ENCODE measurements at regions not wholly inside any gene's neighbourhood (a gene's known extent, or its start where the extent isn't known, plus 50 kb on each side); places are given as distances from the start of the nearest gene placed in this dataset.
"Not testable (repeated sequence)": the region's sequence is repeated elsewhere in the genome, so short reads cannot be mapped to it uniquely, and the experiment has no call there.

DNA sequence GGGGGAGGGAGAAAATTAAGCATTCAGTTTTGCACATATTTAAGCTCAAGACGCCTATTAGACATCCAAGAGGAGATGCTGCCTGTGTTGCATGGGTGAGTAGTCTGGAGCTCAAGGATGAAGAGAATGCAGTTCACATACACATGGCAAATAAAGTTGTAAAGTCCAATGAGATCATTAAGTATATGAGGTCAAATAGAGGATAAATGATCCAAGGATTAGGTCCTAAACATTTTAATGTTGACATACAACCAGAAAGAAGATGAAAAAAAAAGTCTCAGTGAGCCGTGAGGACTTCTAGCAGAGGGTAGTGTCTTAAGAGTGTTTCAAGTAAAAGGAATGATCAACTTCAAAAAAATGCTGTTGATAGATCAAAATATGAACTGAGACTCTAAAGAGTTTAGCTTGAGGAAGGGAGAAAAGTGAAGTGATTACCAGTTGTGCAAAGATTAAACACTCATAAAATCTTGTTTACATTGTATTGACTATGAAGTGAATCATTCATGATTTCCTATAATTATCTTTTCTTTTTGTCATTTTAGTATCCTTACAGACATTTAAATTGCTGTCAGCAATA lies 251.8 kb downstream of the ZNF608 start:
- Histone ChIP-seq H3K36me3 (no peaks in the 10 kb centered on the region), H3K27me3 (no peaks in the 10 kb centered on the region), H3K4me1 (no peaks in the 10 kb centered on the region), H3K9me3 (no peaks in the 10 kb centered on the region), H3K27ac (no peak overlapping the region), H3K4me3 (no peak overlapping the region)
- DNase-seq (no peak), ATAC-seq (no peak)
- intact Hi-C loops (cut with DNase I), result no loop called here
- 89% methylated on average over 2 of the region's 2 CpGs for WGBS (ENCODE audit: insufficient coverage, low coverage, low lambda C conversion rate, missing lambda C conversion rate)
- TF ChIP-seq POLR2A (IDR thresholded peaks at IDR 0.05), result no peak
- TF ChIP-seq, protein P1, sequence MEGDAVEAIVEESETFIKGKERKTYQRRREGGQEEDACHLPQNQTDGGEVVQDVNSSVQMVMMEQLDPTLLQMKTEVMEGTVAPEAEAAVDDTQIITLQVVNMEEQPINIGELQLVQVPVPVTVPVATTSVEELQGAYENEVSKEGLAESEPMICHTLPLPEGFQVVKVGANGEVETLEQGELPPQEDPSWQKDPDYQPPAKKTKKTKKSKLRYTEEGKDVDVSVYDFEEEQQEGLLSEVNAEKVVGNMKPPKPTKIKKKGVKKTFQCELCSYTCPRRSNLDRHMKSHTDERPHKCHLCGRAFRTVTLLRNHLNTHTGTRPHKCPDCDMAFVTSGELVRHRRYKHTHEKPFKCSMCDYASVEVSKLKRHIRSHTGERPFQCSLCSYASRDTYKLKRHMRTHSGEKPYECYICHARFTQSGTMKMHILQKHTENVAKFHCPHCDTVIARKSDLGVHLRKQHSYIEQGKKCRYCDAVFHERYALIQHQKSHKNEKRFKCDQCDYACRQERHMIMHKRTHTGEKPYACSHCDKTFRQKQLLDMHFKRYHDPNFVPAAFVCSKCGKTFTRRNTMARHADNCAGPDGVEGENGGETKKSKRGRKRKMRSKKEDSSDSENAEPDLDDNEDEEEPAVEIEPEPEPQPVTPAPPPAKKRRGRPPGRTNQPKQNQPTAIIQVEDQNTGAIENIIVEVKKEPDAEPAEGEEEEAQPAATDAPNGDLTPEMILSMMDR (IDR thresholded peaks at IDR 0.05), result no peak

DNA sequence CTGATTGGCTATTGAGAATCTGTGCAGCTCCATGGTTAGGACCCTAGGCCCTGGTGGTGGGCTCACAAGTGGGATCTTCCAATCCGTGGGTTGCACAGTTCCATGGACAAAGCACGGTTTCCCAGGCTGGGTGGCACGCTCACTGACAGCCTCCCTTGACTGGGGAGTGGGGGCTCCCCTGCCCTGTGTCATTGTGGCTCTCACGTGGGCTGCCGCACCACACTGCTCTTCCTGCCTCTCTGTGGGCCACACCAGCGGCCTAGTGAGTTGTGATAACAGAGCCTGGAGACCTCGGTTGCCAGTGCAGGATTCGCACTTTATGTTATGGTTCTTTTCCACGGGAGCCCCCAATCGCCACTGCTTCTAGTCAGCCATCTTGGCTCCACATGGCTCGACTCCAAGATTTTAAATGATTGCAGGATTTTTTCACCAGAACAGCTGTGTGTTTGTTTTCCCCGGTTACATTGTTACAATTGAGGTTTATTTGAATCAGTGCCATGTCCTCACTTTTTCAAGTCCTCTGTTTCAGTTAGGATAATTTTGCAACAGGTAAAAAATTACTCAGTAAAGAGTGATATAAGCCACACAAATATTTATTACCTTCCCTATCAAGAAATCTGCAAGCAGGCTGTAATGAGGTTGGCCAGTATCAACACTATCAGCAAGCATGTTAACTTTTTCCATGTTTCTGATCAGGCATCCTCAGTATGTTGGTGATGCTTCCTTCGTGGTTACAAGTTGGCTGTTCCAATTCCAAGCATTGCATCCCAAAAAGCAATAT lies 253.8 kb downstream of the ZNF608 start:
- Histone ChIP-seq H3K27me3 (no peaks in the 10 kb centered on the region), H3K9me3 (no peaks in the 10 kb centered on the region), H3K27ac (no peak overlapping the region), H3K4me3 (no peak overlapping the region), H3K36me3 (no peaks in the 10 kb centered on the region), H3K4me1 (no peaks in the 10 kb centered on the region)
- ATAC-seq (no peak), DNase-seq (no peak)
- 83% methylated on average over 4 of the region's 13 CpGs for WGBS (ENCODE audit: insufficient coverage, low coverage, low lambda C conversion rate, missing lambda C conversion rate)
- intact Hi-C loops (cut with DNase I), result no loop called here
- TF ChIP-seq POLR2A (IDR thresholded peaks at IDR 0.05), result no peak
- TF ChIP-seq, protein P1 (IDR thresholded peaks at IDR 0.05), result no peak

GRCh38 chr5:124490315-124490714 lies 256.1 kb downstream of the ZNF608 start:
- ATAC-seq; H3K27me3 ChIP-seq; H3K4me1 ChIP-seq; intact Hi-C loops (cut with DNase I); H3K9me3 ChIP-seq; DNase-seq; H3K4me3 ChIP-seq; H3K27ac ChIP-seq; H3K36me3 ChIP-seq: not testable (repeated sequence)
- 100% methylated on average over 2 of the region's 2 CpGs for WGBS (ENCODE audit: insufficient coverage, low coverage, low lambda C conversion rate, missing lambda C conversion rate)

DNA sequence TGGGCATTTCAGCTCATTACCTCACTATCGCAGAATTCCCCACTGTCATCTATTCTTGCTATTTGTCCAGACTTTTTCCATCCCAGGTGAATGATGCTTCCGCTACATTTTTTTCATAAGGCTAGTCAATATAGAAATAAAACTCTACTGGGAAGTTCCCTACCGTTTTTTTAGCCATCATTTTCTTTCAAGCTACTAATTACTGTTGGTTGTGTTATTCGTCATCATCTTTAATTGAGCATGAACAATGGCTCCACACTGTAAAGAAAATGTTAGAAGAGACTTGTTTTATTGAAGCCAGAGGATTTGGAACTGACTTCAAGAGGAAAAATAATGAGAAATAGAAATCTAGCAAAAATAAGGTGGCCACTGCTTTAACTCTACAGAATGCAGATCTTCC lies 265.0 kb downstream of the ZNF608 start:
- Histone ChIP-seq H3K4me3 (no peak overlapping the region), H3K27ac (no peak overlapping the region), H3K36me3 (no peaks in the 10 kb centered on the region), H3K4me1 (peaks cover 0 to 7% (median 3%) of the 10 kb centered on the region in 4 donors), H3K9me3 (no peaks in the 10 kb centered on the region), H3K27me3 (no peaks in the 10 kb centered on the region)
- ATAC-seq, result no peak
- TF ChIP-seq, protein P1 (IDR thresholded peaks at IDR 0.05), result no peak
- no peak for TF ChIP-seq POLR2A (IDR thresholded peaks at IDR 0.05)
- intact Hi-C loops (cut with DNase I), result no loop called here
- WGBS (ENCODE audit: insufficient coverage, low coverage, low lambda C conversion rate, missing lambda C conversion rate), result 72% methylated on average over 4 of the region's 4 CpGs
- no peak for DNase-seq

DNA sequence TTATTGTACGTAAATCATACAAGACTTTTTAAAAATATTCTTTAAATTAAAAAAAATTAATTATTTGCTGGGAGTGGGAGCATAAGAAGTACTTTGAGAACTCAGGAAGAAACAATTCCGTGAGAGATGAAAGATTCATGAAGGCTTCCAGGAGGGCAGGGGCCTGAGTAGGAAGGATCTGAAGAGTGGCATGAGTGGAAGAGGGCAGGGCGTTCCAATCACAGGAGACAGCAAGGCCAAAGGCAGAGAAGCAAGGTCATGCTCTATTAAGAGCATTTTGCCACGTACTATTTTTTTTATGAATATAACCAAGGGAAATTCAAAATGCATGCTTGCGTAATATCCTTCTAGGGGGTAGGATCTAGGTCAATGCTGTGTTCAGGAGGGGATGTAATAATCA lies 265.5 kb downstream of the ZNF608 start:
- Histone ChIP-seq H3K36me3 (no peaks in the 10 kb centered on the region), H3K4me3 (no peak overlapping the region), H3K9me3 (no peaks in the 10 kb centered on the region), H3K27ac (no peak overlapping the region), H3K27me3 (no peaks in the 10 kb centered on the region), H3K4me1 (peaks cover 0 to 7% (median 3%) of the 10 kb centered on the region in 4 donors)
- intact Hi-C loops (cut with DNase I), result no loop called here
- no peak for ATAC-seq
- DNase-seq, result no peak
- TF ChIP-seq, protein P1 (IDR thresholded peaks at IDR 0.05), result no peak
- no peak for TF ChIP-seq POLR2A (IDR thresholded peaks at IDR 0.05)
- 80% methylated on average over 5 of the region's 5 CpGs for WGBS (ENCODE audit: insufficient coverage, low coverage, low lambda C conversion rate, missing lambda C conversion rate)

All from right lobe of liver (tissue), 6 donors.